Effector CD8-positive, alpha-beta T cell (primary cell): ENCODE measurements at regions not wholly inside any gene's neighbourhood (a gene's known extent, or its start where the extent isn't known, plus 50 kb on each side); places are given as distances from the start of the nearest gene placed in this dataset.
"Not testable (repeated sequence)": the region's sequence is repeated elsewhere in the genome, so short reads cannot be mapped to it uniquely, and the experiment has no call there.

Experiments
- DNase-seq: peaks from one replicate; lab custom pipeline; 2025; lab: John Stamatoyannopoulos, UW

GRCh38 chr12:125310461-125310860 is 245.2 kb downstream of the AACS start:
- no peak for DNase-seq

- no peak for DNase-seq
Observed at GRCh38 chr12:125311050-125311449, 245.8 kb downstream of the AACS start.

GRCh38 chr12:125312471-125312870 is 247.2 kb downstream of the AACS start:
- no peak for DNase-seq

- no peak for DNase-seq
Observed at GRCh38 chr12:125314051-125314755, 249.0 kb downstream of the AACS start.

GRCh38 chr12:125315771-125316170 is 250.5 kb downstream of the AACS start:
- no peak for DNase-seq

DNA sequence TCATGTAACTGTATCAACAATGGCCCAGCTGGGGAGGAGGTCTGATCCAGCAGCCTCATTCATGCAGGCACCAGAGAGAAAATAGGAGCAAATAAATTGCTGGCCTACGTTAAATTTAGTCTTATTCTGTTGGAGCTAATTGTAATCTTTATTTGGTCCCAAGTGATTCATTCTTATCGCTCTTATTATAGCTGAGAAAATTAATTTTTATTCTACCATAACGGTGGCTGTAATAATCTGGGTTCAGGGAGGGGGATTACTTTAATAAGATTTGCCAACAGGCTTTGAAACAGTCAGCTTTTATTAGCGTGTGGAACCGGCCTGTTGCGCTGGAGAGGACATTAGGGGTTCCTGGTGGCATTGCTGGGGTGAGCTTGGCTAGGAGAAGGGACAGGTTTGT is 254.9 kb downstream of the AACS start:
- DNase-seq = no peak

DNA sequence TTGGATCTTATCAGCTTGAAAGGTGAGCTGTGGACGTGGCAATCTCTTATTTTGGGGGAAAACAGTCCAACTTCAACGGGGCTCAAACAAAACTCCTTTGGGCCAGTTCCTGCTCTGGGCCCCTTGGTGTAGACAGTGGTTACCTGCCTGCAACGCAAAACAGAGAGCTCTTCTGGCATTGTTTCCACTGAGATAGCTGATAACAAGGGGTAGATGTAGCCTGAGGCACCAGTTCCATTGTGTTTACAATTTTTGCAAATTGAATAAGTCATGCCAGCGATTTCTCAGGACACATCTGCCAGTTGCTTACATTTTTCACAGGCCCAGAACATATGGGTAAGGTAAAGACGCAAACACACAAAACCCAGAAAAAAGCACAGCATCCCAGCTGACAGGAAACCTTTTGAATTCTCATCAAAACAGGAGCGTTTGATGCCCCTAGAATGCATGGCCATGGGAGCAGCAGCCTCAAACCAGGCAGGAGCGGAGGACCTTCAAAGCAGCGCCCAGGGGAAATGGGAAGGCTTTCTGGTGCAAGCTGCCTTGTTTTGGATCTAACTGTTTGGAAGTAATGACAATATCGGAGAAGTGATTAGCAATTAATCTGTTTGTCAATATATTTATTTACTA is 259.7 kb downstream of the AACS start:
- no peak for DNase-seq

GRCh38 chr12:125329239-125330102 is 264.2 kb downstream of the AACS start:
- DNase-seq = no peak

GRCh38 chr12:125330645-125331341 is 265.6 kb downstream of the AACS start:
- no peak for DNase-seq

- DNase-seq = no peak
Observed at GRCh38 chr12:125331342-125332052, 266.3 kb downstream of the AACS start.

DNA sequence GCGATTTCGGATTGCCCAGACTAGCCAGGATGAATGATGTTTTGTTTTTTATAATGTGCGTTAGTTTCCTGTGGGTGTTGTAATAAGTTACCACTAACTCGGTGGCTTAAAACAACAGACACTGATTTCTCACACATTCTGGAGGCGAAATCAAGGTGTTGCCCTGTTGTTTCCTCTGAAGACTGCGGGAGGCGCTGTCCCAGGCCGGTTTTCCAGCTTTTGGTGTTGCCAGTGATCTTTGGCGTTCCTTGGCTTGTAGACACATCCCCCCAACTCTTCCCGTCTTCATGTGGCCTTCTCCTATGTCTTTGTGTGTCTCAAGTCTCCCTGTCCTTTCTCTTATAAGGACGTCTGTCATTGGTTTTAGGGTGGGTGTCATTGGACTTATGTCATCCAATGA is 267.7 kb downstream of the AACS start:
- no peak for DNase-seq

DNA sequence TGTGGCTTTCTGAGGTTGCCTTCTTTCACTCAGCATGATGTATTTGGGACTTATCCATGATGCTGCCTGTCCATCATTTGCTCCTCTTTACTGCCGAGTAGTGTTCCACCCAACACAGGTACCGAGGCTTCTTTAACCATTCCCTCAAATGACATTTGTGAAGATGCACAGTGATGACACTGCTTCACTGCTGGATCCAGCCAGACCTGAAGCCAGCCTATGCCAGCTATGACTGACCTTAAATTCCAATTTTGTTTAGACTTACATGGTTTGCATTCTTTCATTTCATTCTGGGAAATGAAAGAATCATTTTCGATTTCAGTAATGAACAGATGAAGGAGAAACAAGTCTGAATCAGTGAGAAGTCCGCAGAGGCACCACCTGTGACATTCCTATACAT is 271.0 kb downstream of the AACS start:
- no peak for DNase-seq

- DNase-seq = no peak
Observed at GRCh38 chr12:125340791-125341190, 275.6 kb downstream of the AACS start.

DNA sequence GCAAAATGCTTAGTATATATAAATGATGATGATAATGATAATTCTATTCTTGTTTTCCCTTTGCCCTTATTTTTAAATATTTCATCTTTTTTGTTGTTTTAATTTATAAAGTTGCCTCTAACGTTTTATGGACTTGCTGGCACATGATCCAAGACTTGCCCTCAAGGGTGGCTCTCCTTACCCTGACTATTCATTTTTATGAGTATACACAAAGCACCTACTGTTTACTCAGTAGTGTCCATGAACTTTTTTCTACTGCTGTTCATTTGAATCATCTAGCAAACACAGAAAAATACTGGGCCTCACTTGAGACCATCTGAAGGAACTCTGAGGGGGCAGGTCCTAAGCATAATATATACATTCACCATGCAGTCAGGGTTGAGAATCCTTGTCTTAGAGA is 276.2 kb downstream of the AACS start:
- no peak for DNase-seq

- no peak for DNase-seq
Observed at GRCh38 chr12:125343649-125344048, 278.4 kb downstream of the AACS start.

DNA sequence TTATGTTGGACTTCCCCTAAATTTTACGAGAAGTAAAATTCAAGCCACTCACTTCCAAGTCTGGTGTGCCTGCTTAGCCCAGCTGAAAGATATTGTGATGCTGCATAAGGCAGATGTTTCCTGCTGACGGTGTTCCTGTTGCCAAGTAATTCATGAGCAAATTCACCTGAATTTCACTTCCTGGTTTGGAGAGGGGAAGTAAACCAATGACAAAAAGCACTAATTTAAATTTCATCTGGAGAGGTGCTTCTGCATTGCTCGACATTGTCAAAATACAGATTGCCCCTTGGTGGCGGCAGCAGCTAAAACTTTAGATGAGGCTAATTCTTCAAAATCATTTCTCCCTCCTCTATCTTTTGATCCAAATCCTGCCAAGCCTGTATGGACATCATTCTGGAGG is 281.1 kb downstream of the AACS start:
- no peak for DNase-seq

DNA sequence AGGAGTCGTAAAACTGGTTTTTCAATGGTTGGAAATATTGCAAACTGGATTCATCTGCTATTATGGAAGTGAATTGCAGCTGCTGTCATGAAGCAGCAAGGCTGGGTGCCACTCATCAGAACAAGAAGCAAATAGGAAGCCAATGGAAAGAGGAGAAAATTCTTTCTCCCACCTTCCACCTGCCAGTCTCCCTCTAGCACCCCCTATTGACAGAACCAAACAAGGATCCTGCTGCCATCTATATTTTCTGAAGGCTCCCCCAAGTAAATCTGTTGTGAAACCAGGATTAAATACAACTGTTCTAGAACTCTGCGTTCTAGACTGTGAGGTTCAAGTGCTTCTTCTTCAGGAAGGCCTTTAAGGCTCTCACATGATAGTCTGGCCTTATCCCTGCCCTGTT is 286.6 kb downstream of the AACS start:
- no peak for DNase-seq

DNA sequence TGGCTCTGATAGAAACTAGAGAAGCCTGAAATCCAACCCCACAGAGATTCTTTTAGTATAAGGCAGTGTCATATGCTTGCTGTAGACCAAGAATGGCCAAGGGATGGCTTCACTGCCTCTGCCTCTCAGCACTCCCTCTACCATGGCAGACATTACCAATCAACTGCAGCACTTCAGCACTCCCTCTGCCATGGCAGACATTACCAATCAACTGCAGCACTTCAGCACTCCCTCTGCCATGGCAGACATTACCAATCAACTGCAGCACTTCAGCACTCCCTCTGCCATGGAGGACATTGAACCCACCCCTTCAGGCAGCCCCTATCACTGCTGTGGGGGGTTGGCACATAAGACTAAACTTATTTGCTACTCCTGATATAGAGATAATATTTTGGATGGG is 287.8 kb downstream of the AACS start:
- not testable (repeated sequence) for DNase-seq

GRCh38 chr12:125353871-125354270 is 288.6 kb downstream of the AACS start:
- no peak for DNase-seq

DNA sequence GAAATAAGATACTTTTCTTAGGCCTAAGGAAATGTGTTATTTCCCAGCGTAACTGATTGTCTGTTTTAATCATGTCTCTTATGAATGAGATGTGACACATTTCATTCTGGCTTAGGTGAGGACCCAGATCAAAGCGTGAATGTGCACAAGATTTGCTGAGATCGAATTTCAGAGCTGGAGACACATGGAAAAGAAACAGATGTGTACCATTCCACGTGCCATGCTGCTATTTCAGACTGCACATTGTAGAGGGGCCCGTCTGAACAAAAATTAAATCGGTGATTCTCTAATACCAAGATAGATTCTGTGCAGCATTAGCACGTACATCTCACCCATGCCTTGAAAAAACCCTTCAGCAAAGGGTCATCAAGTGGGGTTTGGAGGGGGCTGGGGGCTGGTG is 290.4 kb downstream of the AACS start:
- DNase-seq = no peak

- no peak for DNase-seq
Observed at GRCh38 chr12:125356111-125356510, 290.9 kb downstream of the AACS start.

GRCh38 chr12:125357561-125357960 is 292.3 kb downstream of the AACS start:
- DNase-seq = no peak
